GM12892 (cell line): ENCODE measurements at regions not wholly inside any gene's neighbourhood (a gene's known extent, or its start where the extent isn't known, plus 50 kb on each side); places are given as distances from the start of the nearest gene placed in this dataset.

Source experiments
- POLR2A ChIP-seq: IDR thresholded peaks from 2 replicates; pipeline ENCODE4 v1.6.1; 2011; ENCODE audit warnings: low read depth, low read length, control low read depth
- POLR2AphosphoS5 ChIP-seq: IDR thresholded peaks from 2 replicates; pipeline ENCODE4 v1.6.1; 2011; ENCODE audit warnings: low read depth, low read length, control low read depth
- TAF1 ChIP-seq: IDR thresholded peaks from 2 replicates; pipeline ENCODE4 v1.6.1; 2011; ENCODE audit warnings: low read depth, mild to moderate bottlenecking, control low read depth, low read length, borderline replicate concordance

- TF ChIP-seq POLR2A (no peak), POLR2AphosphoS5 (no peak), TAF1 (no peak)
These were observed 1748.9 kb downstream of the TP53TG3F start for GRCh38 chr16:35208001-35208935.
